WTC11 (cell line): ENCODE measurements at regions not wholly inside any gene's neighbourhood (a gene's known extent, or its start where the extent isn't known, plus 50 kb on each side); places are given as distances from the start of the nearest gene placed in this dataset.
A peak's percentile ranks its signal among the peaks of the same experiment; 100 is the strongest.

ENCODE experiments used
- ATAC-seq: fragments of 200-7000 bp; cut with Tn5 transposase; 2 replicates; pipeline ENCODE4 v1.10.0; 2021; ENCODE audit warnings: mild to moderate bottlenecking, moderate library complexity
- CTCF ChIA-PET: fragments of 300-600 bp; sonication (Branson Sonifier 250); formaldehyde crosslinking; loops from one replicate; lab custom pipeline; 2021; ENCODE audit warnings: antibody characterized with exemption; lab: Charles Lee
- POLR2A ChIA-PET: fragments of 350-600 bp; sonication (Branson Sonifier 250); formaldehyde crosslinking; loops from one replicate; lab custom pipeline; 2021; ENCODE audit warnings: antibody characterized with exemption; lab: Charles Lee
- DNase-seq: peaks from one replicate; pipeline ENCODE4 v3.0.0; 2021; ENCODE audit warnings: low spot score
- H3K27ac Mint-ChIP-seq: 2 replicates; pipeline ENCODE4 v1.8.0; 2021; ENCODE audit warnings: mixed read lengths
- H3K27me3 Mint-ChIP-seq: 2 replicates; pipeline ENCODE4 v1.8.0; 2021; ENCODE audit warnings: low read depth, mild to moderate bottlenecking, moderate library complexity, mixed read lengths
- H3K36me3 Mint-ChIP-seq: 2 replicates; pipeline ENCODE4 v1.8.0; 2021; ENCODE audit warnings: mixed read lengths
- H3K4me1 Mint-ChIP-seq: 2 replicates; pipeline ENCODE4 v1.8.0; 2022; ENCODE audit warnings: mixed read lengths
- H3K4me3 Mint-ChIP-seq: 2 replicates; pipeline ENCODE4 v1.8.0; 2021; ENCODE audit warnings: mild to moderate bottlenecking, moderate library complexity, mixed read lengths
- H3K9me3 Mint-ChIP-seq: 2 replicates; pipeline ENCODE4 v1.8.0; 2021; ENCODE audit warnings: mixed read lengths
- CREB1 ChIP-seq: sonication (generic); formaldehyde crosslinking; IDR thresholded peaks from 2 replicates; pipeline ENCODE4 v1.8.0; 2023; ENCODE audit warnings: mild to moderate bottlenecking, missing genetic modification reagents
- ELF4 ChIP-seq: sonication (generic); formaldehyde crosslinking; IDR thresholded peaks from 2 replicates; pipeline ENCODE4 v1.8.1; 2022; ENCODE audit warnings: low read depth, mild to moderate bottlenecking, moderate library complexity, missing genetic modification reagents
- GRHL2 ChIP-seq: fragments of 250-450 bp; sonication (Bioruptor Pico); IDR thresholded peaks from 2 replicates; pipeline ENCODE4 v1.8.0; 2022; ENCODE audit warnings: mild to moderate bottlenecking, moderate library complexity; ENCODE audit not compliant: insufficient replicate concordance, severe bottlenecking
- GTF2I ChIP-seq: fragments of 250-450 bp; sonication (Bioruptor Pico); conservative IDR thresholded peaks from 2 replicates; pipeline ENCODE4 v1.4.0; 2021; ENCODE audit warnings: mild to moderate bottlenecking
- JAZF1 ChIP-seq: fragments of 250-450 bp; sonication (Bioruptor Pico); IDR thresholded peaks from 2 replicates; pipeline ENCODE4 v1.9.0; 2021; ENCODE audit warnings: moderate library complexity, mild to moderate bottlenecking, inconsistent platforms
- MXD4 ChIP-seq: fragments of 250-450 bp; sonication (Bioruptor Pico); IDR thresholded peaks from 2 replicates; pipeline ENCODE4 v1.8.0; 2021; ENCODE audit warnings: mild to moderate bottlenecking, moderate library complexity, borderline replicate concordance
- NFYB ChIP-seq: sonication (generic); formaldehyde crosslinking; conservative IDR thresholded peaks from 2 replicates; pipeline ENCODE4 v1.8.0; 2022; ENCODE audit warnings: low read depth, missing genetic modification reagents
- RELA ChIP-seq: sonication (generic); formaldehyde crosslinking; IDR thresholded peaks from 2 replicates; pipeline ENCODE4 v1.8.1; 2022; ENCODE audit warnings: missing genetic modification reagents, mild to moderate bottlenecking, borderline replicate concordance
- RORB ChIP-seq: fragments of 250-450 bp; sonication (Bioruptor Pico); IDR thresholded peaks from 2 replicates; pipeline ENCODE4 v1.9.0; 2021; ENCODE audit warnings: mild to moderate bottlenecking
- ZNF138 ChIP-seq: sonication (generic); formaldehyde crosslinking; conservative IDR thresholded peaks from 2 replicates; pipeline ENCODE4 v1.8.1; 2022; ENCODE audit warnings: mild to moderate bottlenecking, moderate library complexity, missing genetic modification reagents
- ZNF232 ChIP-seq: sonication (generic); formaldehyde crosslinking; IDR thresholded peaks from 2 replicates; pipeline ENCODE4 v1.8.0; 2022; ENCODE audit warnings: mild to moderate bottlenecking, missing genetic modification reagents
- ZNF263 ChIP-seq: sonication (generic); formaldehyde crosslinking; IDR thresholded peaks from 2 replicates; pipeline ENCODE4 v1.8.1; 2022; ENCODE audit warnings: low read depth, mild to moderate bottlenecking, moderate library complexity, missing genetic modification reagents
- ZNF317 ChIP-seq: sonication (generic); formaldehyde crosslinking; IDR thresholded peaks from 2 replicates; pipeline ENCODE4 v1.8.1; 2023; ENCODE audit warnings: low read depth, mild to moderate bottlenecking, moderate library complexity, missing genetic modification reagents, borderline replicate concordance
- ZNF396 ChIP-seq: fragments of 250-450 bp; sonication (Bioruptor Pico); IDR thresholded peaks from 2 replicates; pipeline ENCODE4 v1.8.0; 2021; ENCODE audit warnings: mild to moderate bottlenecking, moderate library complexity, borderline replicate concordance
- TF ChIP-seq, protein P1 (sequence below): sonication (generic); formaldehyde crosslinking; conservative IDR thresholded peaks from 2 replicates; pipeline ENCODE4 v1.8.1; 2023; ENCODE audit warnings: mild to moderate bottlenecking, low read depth, missing genetic modification reagents, moderate library complexity
- TF ChIP-seq, protein P2 (sequence below): fragments of 250-450 bp; sonication (Bioruptor Pico); IDR thresholded peaks from 2 replicates; pipeline ENCODE4 v2.1.2; 2022; ENCODE audit warnings: mild to moderate bottlenecking, moderate library complexity
- TF ChIP-seq, protein P3 (sequence below): sonication (generic); formaldehyde crosslinking; IDR thresholded peaks from 2 replicates; pipeline ENCODE4 v1.8.1; 2023; ENCODE audit warnings: mild to moderate bottlenecking, missing genetic modification reagents, moderate library complexity
- TF ChIP-seq, protein P4 (sequence below): sonication (generic); formaldehyde crosslinking; IDR thresholded peaks from 2 replicates; pipeline ENCODE4 v1.8.0; 2022; ENCODE audit warnings: mild to moderate bottlenecking, missing genetic modification reagents
- TF ChIP-seq, protein P5 (sequence below): fragments of 250-450 bp; sonication (Bioruptor Pico); conservative IDR thresholded peaks from 2 replicates; pipeline ENCODE4 v1.9.0; 2021; ENCODE audit warnings: mild to moderate bottlenecking
- TF ChIP-seq, protein P6 (sequence below): fragments of 250-450 bp; sonication (Bioruptor Pico); IDR thresholded peaks from 2 replicates; pipeline ENCODE4 v1.9.0; 2021; ENCODE audit warnings: mild to moderate bottlenecking
- TF ChIP-seq, protein P7 (sequence below): sonication (generic); formaldehyde crosslinking; conservative IDR thresholded peaks from 2 replicates; pipeline ENCODE4 v1.8.1; 2022; ENCODE audit warnings: mild to moderate bottlenecking, missing genetic modification reagents
- TF ChIP-seq, protein P8 (sequence below): fragments of 250-450 bp; sonication (Bioruptor Pico); IDR thresholded peaks from 2 replicates; pipeline ENCODE4 v1.9.0; 2021; ENCODE audit warnings: mild to moderate bottlenecking

DNA sequence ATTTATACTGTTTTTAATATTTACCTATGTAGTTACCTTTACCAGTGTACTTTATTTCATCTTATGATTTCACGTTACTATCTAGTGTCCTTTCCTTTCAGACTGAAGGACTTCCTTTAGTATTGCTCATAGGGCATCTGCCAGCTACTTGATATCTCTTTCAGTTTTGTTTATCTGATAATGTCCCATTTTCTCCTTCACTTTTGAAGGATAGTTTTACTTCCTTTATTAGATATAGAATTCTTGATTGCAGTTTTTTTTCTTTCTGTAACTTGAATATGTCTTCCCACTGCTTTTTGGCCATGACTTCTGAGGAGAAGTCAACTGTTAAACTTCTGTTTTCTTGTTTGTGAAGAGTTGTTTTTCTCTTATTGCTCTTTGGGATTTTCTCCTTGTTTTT, 69.4 kb upstream of the MAGED1 start:
- H3K36me3 Mint-ChIP-seq, result no peaks in the 10 kb centered on the region
- peak overlapping the region; percentile 51 for H3K27ac Mint-ChIP-seq
- H3K4me3 Mint-ChIP-seq, result no peak overlapping the region
- DNase-seq, result no peak
- ATAC-seq, result no peak
- ChIA-PET POLR2A (no interaction called here), CTCF (no interaction called here)
- H3K9me3 Mint-ChIP-seq, result no peaks in the 10 kb centered on the region
- H3K4me1 Mint-ChIP-seq, result peaks cover 57% of the 10 kb centered on the region
- TF ChIP-seq ZNF138 (CRISPR knock-in tag) (no peak), ZNF396 (CRISPR knock-in tag) (no peak), GTF2I (CRISPR knock-in tag) (no peak), NFYB (no peak), RELA (CRISPR knock-in tag) (no peak), CREB1 (CRISPR knock-in tag) (no peak)
- TF ChIP-seq, protein P1, sequence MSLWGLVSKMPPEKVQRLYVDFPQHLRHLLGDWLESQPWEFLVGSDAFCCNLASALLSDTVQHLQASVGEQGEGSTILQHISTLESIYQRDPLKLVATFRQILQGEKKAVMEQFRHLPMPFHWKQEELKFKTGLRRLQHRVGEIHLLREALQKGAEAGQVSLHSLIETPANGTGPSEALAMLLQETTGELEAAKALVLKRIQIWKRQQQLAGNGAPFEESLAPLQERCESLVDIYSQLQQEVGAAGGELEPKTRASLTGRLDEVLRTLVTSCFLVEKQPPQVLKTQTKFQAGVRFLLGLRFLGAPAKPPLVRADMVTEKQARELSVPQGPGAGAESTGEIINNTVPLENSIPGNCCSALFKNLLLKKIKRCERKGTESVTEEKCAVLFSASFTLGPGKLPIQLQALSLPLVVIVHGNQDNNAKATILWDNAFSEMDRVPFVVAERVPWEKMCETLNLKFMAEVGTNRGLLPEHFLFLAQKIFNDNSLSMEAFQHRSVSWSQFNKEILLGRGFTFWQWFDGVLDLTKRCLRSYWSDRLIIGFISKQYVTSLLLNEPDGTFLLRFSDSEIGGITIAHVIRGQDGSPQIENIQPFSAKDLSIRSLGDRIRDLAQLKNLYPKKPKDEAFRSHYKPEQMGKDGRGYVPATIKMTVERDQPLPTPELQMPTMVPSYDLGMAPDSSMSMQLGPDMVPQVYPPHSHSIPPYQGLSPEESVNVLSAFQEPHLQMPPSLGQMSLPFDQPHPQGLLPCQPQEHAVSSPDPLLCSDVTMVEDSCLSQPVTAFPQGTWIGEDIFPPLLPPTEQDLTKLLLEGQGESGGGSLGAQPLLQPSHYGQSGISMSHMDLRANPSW, result no peak
- TF ChIP-seq, protein P2, sequence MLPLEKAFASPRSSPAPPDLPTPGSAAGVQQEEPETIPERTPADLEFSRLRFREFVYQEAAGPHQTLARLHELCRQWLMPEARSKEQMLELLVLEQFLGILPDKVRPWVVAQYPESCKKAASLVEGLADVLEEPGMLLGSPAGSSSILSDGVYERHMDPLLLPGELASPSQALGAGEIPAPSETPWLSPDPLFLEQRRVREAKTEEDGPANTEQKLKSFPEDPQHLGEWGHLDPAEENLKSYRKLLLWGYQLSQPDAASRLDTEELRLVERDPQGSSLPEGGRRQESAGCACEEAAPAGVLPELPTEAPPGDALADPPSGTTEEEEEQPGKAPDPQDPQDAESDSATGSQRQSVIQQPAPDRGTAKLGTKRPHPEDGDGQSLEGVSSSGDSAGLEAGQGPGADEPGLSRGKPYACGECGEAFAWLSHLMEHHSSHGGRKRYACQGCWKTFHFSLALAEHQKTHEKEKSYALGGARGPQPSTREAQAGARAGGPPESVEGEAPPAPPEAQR (CRISPR knock-in tag), result no peak
- TF ChIP-seq, protein P3, sequence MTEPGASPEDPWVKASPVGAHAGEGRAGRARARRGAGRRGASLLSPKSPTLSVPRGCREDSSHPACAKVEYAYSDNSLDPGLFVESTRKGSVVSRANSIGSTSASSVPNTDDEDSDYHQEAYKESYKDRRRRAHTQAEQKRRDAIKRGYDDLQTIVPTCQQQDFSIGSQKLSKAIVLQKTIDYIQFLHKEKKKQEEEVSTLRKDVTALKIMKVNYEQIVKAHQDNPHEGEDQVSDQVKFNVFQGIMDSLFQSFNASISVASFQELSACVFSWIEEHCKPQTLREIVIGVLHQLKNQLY (CRISPR knock-in tag), result no peak
- TF ChIP-seq, protein P4, sequence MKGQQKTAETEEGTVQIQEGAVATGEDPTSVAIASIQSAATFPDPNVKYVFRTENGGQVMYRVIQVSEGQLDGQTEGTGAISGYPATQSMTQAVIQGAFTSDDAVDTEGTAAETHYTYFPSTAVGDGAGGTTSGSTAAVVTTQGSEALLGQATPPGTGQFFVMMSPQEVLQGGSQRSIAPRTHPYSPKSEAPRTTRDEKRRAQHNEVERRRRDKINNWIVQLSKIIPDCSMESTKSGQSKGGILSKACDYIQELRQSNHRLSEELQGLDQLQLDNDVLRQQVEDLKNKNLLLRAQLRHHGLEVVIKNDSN (CRISPR knock-in tag), result no peak
- no peaks in the 10 kb centered on the region for H3K27me3 Mint-ChIP-seq

DNA sequence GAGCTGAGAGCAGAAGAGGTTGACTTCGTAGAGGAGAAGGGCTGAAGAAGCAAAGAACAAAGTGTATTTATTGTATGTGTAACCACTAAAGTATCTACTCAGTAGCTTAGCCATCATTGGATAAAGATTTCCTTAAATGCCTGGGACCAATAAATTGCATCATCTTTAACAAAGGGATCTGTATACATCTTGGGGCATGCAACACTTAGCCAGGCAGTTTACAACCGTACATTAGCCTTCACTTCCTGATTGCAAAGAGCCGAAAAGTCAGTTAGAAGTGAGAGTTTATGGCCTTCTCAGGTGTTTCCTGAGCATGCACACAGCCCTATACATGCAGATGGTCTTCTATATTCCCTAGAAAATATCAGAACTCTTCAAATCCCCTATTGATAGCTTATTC, 68.0 kb upstream of the MAGED1 start:
- CTCF ChIA-PET, result interaction anchor here (1.4 kb wide), 1 partner anchor 184 kb away, joined by 3 read pairs; no protein-coding TSS in a partner anchor
- H3K4me1 Mint-ChIP-seq, result peaks cover 57% of the 10 kb centered on the region
- no peaks in the 10 kb centered on the region for H3K9me3 Mint-ChIP-seq
- POLR2A ChIA-PET, result no interaction called here
- TF ChIP-seq MXD4, result no peak
- no peak for TF ChIP-seq JAZF1 (CRISPR knock-in tag)
- TF ChIP-seq, protein P5, sequence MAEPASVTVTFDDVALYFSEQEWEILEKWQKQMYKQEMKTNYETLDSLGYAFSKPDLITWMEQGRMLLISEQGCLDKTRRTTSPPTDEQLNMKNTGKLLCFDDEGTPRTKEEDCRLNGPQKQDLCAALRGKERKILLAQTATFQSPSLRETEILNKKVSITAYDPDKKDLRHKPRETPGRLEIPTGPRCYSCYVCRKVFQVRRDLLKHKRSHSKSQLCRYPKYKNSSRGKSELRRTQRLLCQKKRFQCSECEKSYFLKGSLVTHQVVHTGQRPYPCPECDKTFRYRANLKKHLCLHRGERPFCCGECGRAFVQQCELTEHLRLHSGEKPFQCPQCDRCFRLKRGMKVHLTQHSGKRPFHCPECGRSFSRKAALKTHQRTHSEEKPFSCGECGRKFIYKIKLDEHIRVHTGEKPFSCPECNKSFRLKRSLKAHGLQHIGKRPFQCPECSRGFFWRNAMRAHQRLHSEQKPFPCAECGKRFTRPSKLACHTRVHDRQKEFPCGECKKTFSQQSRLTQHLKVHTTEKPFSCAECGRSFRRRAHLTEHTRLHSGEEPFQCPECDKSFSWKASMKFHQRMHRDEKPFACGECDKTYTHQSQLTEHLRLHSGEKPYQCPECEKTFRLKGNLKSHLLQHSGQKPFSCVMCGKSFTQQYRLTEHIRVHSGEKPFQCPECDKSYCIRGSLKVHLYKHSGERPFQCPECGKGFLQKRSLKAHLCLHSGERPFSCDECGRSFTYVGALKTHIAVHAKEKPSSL (CRISPR knock-in tag), result no peak
- TF ChIP-seq, protein P6, sequence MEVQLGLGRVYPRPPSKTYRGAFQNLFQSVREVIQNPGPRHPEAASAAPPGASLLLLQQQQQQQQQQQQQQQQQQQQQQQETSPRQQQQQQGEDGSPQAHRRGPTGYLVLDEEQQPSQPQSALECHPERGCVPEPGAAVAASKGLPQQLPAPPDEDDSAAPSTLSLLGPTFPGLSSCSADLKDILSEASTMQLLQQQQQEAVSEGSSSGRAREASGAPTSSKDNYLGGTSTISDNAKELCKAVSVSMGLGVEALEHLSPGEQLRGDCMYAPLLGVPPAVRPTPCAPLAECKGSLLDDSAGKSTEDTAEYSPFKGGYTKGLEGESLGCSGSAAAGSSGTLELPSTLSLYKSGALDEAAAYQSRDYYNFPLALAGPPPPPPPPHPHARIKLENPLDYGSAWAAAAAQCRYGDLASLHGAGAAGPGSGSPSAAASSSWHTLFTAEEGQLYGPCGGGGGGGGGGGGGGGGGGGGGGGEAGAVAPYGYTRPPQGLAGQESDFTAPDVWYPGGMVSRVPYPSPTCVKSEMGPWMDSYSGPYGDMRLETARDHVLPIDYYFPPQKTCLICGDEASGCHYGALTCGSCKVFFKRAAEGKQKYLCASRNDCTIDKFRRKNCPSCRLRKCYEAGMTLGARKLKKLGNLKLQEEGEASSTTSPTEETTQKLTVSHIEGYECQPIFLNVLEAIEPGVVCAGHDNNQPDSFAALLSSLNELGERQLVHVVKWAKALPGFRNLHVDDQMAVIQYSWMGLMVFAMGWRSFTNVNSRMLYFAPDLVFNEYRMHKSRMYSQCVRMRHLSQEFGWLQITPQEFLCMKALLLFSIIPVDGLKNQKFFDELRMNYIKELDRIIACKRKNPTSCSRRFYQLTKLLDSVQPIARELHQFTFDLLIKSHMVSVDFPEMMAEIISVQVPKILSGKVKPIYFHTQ (CRISPR knock-in tag), result no peak
- TF ChIP-seq, protein P7, sequence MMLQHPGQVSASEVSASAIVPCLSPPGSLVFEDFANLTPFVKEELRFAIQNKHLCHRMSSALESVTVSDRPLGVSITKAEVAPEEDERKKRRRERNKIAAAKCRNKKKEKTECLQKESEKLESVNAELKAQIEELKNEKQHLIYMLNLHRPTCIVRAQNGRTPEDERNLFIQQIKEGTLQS, result no peak
- no peak for TF ChIP-seq ZNF317 (CRISPR knock-in tag)
- TF ChIP-seq ZNF232 (CRISPR knock-in tag), result no peak
- TF ChIP-seq, protein P2 (CRISPR knock-in tag), result no peak
- TF ChIP-seq CREB1 (CRISPR knock-in tag), result no peak
- no peak for TF ChIP-seq GRHL2
- TF ChIP-seq ZNF263 (CRISPR knock-in tag), result no peak
- no peak for TF ChIP-seq RORB
- TF ChIP-seq, protein P8, sequence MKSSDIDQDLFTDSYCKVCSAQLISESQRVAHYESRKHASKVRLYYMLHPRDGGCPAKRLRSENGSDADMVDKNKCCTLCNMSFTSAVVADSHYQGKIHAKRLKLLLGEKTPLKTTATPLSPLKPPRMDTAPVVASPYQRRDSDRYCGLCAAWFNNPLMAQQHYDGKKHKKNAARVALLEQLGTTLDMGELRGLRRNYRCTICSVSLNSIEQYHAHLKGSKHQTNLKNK (CRISPR knock-in tag), result no peak
- no peak for TF ChIP-seq ELF4 (CRISPR knock-in tag)
- no peaks in the 10 kb centered on the region for H3K27me3 Mint-ChIP-seq
- no peak for DNase-seq
- no peak for ATAC-seq
- no peaks in the 10 kb centered on the region for H3K36me3 Mint-ChIP-seq
- no peak overlapping the region for H3K4me3 Mint-ChIP-seq
- H3K27ac Mint-ChIP-seq, result peak overlapping the region; percentile 66
